Trophoblast cell (in vitro differentiated cells and primary cell): ENCODE measurements at regions not wholly inside any gene's neighbourhood (a gene's known extent, or its start where the extent isn't known, plus 50 kb on each side); places are given as distances from the start of the nearest gene placed in this dataset.

Experiments used
- DNase-seq, 2 donors: peaks; one replicate each; pipeline ENCODE4 v3.0.0-alpha.2; 2016
- H2AFZ ChIP-seq: 2 replicates; pipeline ENCODE4 v1.6.1; 2013; ENCODE audit warnings: low read length, moderate library complexity, mild to moderate bottlenecking; ENCODE audit not compliant: insufficient read depth, poor library complexity
- H2AK5ac ChIP-seq: 2 replicates; pipeline ENCODE4 v1.6.1; 2013; ENCODE audit warnings: mild to moderate bottlenecking, low read length
- H2BK120ac ChIP-seq: 2 replicates; pipeline ENCODE4 v1.6.1; 2013; ENCODE audit warnings: low read length, mild to moderate bottlenecking, moderate library complexity; ENCODE audit not compliant: insufficient read depth, poor library complexity
- H2BK12ac ChIP-seq: 2 replicates; pipeline ENCODE4 v1.6.1; 2013; ENCODE audit warnings: mild to moderate bottlenecking, low read length, moderate library complexity
- H2BK5ac ChIP-seq: 2 replicates; pipeline ENCODE4 v1.6.1; 2013; ENCODE audit warnings: low read length, low read depth, moderate library complexity, mild to moderate bottlenecking; ENCODE audit not compliant: poor library complexity
- H3K14ac ChIP-seq: 2 replicates; pipeline ENCODE4 v1.6.1; 2013; ENCODE audit warnings: mild to moderate bottlenecking, low read length
- H3K18ac ChIP-seq: 2 replicates; pipeline ENCODE4 v1.6.1; 2013; ENCODE audit warnings: mild to moderate bottlenecking, low read length
- H3K23ac ChIP-seq: 2 replicates; pipeline ENCODE4 v1.6.1; 2013; ENCODE audit warnings: low read length
- H3K27ac ChIP-seq: 2 replicates; pipeline ENCODE4 v1.5.1; 2013; ENCODE audit warnings: low read depth, mild to moderate bottlenecking, inconsistent platforms, low read length, moderate library complexity
- H3K27me3 ChIP-seq: 2 replicates; pipeline ENCODE4 v1.6.1; 2013; ENCODE audit warnings: inconsistent platforms, mild to moderate bottlenecking, low read length, moderate library complexity; ENCODE audit not compliant: insufficient read depth
- H3K36me3 ChIP-seq, 2 experiments: 1 replicate in 1 of 2; 2 replicates in 1 of 2; pipeline ENCODE4 v1.6.1; 2013; ENCODE audit warnings: low read length in 2 of 2, mild to moderate bottlenecking in 2 of 2, moderate library complexity in 1 of 2; ENCODE audit not compliant: insufficient read depth in 2 of 2, control insufficient read depth in 1 of 2
- H3K4ac ChIP-seq: 2 replicates; pipeline ENCODE4 v1.6.1; 2013; ENCODE audit warnings: low read depth, mild to moderate bottlenecking, low read length, moderate library complexity
- H3K4me1 ChIP-seq, 2 experiments: 1 replicate in 1 of 2; 2 replicates in 1 of 2; pipeline ENCODE4 v1.6.1; 2013; ENCODE audit warnings: low read length in 2 of 2, mild to moderate bottlenecking in 2 of 2, moderate library complexity in 1 of 2; ENCODE audit not compliant: insufficient read depth in 2 of 2, control insufficient read depth in 1 of 2
- H3K4me2 ChIP-seq: 2 replicates; pipeline ENCODE4 v1.6.1; 2013; ENCODE audit warnings: inconsistent platforms, mild to moderate bottlenecking, low read length, moderate library complexity
- H3K4me3 ChIP-seq: 2 replicates; pipeline ENCODE4 v1.5.1; 2013; ENCODE audit warnings: mild to moderate bottlenecking, low read depth, low read length, inconsistent platforms
- H3K79me1 ChIP-seq: one replicate; pipeline ENCODE4 v1.6.1; 2013; ENCODE audit warnings: low read length
- H3K79me2 ChIP-seq: 2 replicates; pipeline ENCODE4 v1.6.1; 2013; ENCODE audit warnings: low read length, mild to moderate bottlenecking; ENCODE audit not compliant: control insufficient read depth, insufficient read depth, poor library complexity
- H3K9ac ChIP-seq: 2 replicates; pipeline ENCODE4 v1.6.1; 2013; ENCODE audit warnings: mild to moderate bottlenecking, low read length
- H3K9me3 ChIP-seq: 2 replicates; pipeline ENCODE4 v1.6.1; 2013; ENCODE audit warnings: low read depth, mild to moderate bottlenecking, control low read depth, inconsistent platforms, low read length; ENCODE audit not compliant: insufficient read depth
- H4K12ac ChIP-seq: 2 replicates; pipeline ENCODE4 v1.6.1; 2013; ENCODE audit warnings: low read depth, mild to moderate bottlenecking, low read length, moderate library complexity
- H4K8ac ChIP-seq: 2 replicates; pipeline ENCODE4 v1.6.1; 2013; ENCODE audit warnings: low read depth, mild to moderate bottlenecking, low read length, moderate library complexity
- H4K91ac ChIP-seq: one replicate; pipeline ENCODE4 v1.6.1; 2013; ENCODE audit warnings: low read depth, mild to moderate bottlenecking, low read length, moderate library complexity
- WGBS: extraction: QIAGEN DNeasy Blood & Tissue Kit; methylation state at CpG from one replicate; pipeline ENCODE4 v1.1.7; 2013; ENCODE audit warnings: missing lambda C conversion rate; ENCODE audit not compliant: insufficient read length, insufficient coverage; ENCODE audit errors: extremely low coverage; 5-methylcytosine and 5-hydroxymethylcytosine counted together

DNA sequence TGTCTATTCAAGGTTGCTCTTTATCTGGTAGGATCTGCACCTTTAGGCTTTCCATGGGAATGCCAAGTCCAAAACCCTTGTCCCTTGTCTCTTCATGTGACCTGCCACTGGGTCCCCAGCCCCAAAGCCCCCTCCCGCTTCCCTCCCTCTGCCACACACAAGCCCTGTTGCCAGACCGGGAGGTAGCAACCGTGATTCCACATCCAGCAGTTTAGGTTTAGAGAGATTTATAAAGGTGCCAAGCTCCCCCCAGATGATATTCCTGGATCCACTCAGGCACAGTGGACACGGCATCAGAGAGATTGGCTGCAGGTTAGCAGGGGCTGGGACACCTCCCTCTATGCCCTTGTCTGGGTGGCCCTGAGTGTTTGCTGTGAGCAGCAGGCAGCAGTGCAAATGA is 504.7 kb downstream of the CCDC171 start:
- Histone ChIP-seq H2BK120ac (no peak overlapping the region), H3K9ac (no peak overlapping the region), H3K23ac (no peak overlapping the region), H4K91ac (no peak overlapping the region), H3K79me1 (no peaks in the 10 kb centered on the region), H3K79me2 (no peaks in the 10 kb centered on the region), H3K4me1 (peaks cover 0 to 2% of the 10 kb centered on the region in 2 experiments), H3K4me2 (no peak overlapping the region), H2BK12ac (no peak overlapping the region), H3K9me3 (no peaks in the 10 kb centered on the region), H3K14ac (no peak overlapping the region), H3K4me3 (no peak overlapping the region), H2AK5ac (no peak overlapping the region), H3K4ac (no peak overlapping the region), H3K18ac (no peak overlapping the region), H2BK5ac (no peak overlapping the region), H4K12ac (no peak overlapping the region), H3K36me3 (no peaks in the 10 kb centered on the region), H3K27me3 (no peaks in the 10 kb centered on the region), H3K27ac (no peak overlapping the region), H4K8ac (no peak overlapping the region), H2AFZ (no peak overlapping the region)
- WGBS: no CpG with 5 or more reads among the region's 4 CpGs
- no peak for DNase-seq

DNA sequence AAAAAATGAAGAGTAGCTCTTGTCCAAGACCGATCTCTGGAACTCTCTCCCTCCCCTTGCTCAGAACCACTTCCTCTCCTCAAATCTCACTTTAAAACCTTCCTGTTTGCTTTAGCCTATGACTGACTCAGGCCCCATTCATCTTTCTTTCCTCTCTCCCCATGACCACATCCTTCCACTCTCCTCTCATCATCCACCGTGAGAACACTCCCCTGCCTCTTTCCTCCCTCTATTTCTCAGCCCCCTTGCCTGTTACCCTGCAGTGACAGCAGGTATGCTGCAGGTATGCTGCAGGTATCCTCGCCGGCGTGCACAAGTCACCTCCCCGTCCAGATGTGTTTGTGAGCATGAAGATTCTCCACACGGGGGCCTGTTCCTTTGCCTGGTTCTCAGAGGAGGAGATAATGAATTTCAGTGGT is 505.3 kb downstream of the CCDC171 start:
- Histone ChIP-seq H3K23ac (no peak overlapping the region), H3K79me1 (no peaks in the 10 kb centered on the region), H3K4me3 (no peak overlapping the region), H3K4ac (no peak overlapping the region), H3K4me1 (peaks cover 0 to under 1% of the 10 kb centered on the region in 2 experiments), H2BK5ac (no peak overlapping the region), H4K8ac (no peak overlapping the region), H3K27ac (no peak overlapping the region), H3K9me3 (no peaks in the 10 kb centered on the region), H3K27me3 (no peaks in the 10 kb centered on the region), H3K36me3 (no peaks in the 10 kb centered on the region), H4K91ac (no peak overlapping the region), H3K4me2 (no peak overlapping the region), H2AK5ac (no peak overlapping the region), H2BK120ac (no peak overlapping the region), H3K79me2 (no peaks in the 10 kb centered on the region), H3K14ac (no peak overlapping the region), H3K9ac (no peak overlapping the region), H2AFZ (no peak overlapping the region), H4K12ac (no peak overlapping the region), H2BK12ac (no peak overlapping the region), H3K18ac (no peak overlapping the region)
- no CpG with 5 or more reads among the region's 7 CpGs for WGBS
- peak; percentile 50 to 58 for DNase-seq

- no peak overlapping the region for H3K14ac ChIP-seq
- H4K91ac ChIP-seq: no peak overlapping the region
- no peak overlapping the region for H3K4me2 ChIP-seq
- H3K4ac ChIP-seq: no peak overlapping the region
- H3K4me1 ChIP-seq: no peaks in the 10 kb centered on the region
- H3K27ac ChIP-seq: no peak overlapping the region
- DNase-seq: no peak
- H2BK5ac ChIP-seq: no peak overlapping the region
- H3K36me3 ChIP-seq: no peaks in the 10 kb centered on the region
- no CpG with 5 or more reads among the region's 3 CpGs for WGBS
- no peak overlapping the region for H4K12ac ChIP-seq
- no peak overlapping the region for H3K9ac ChIP-seq
- no peaks in the 10 kb centered on the region for H3K79me1 ChIP-seq
- H2BK120ac ChIP-seq: no peak overlapping the region
- H3K27me3 ChIP-seq: no peaks in the 10 kb centered on the region
- no peak overlapping the region for H2BK12ac ChIP-seq
- no peak overlapping the region for H2AK5ac ChIP-seq
- H3K9me3 ChIP-seq: no peaks in the 10 kb centered on the region
- no peak overlapping the region for H2AFZ ChIP-seq
- H3K18ac ChIP-seq: no peak overlapping the region
- H3K79me2 ChIP-seq: no peaks in the 10 kb centered on the region
- no peak overlapping the region for H3K23ac ChIP-seq
- no peak overlapping the region for H3K4me3 ChIP-seq
- no peak overlapping the region for H4K8ac ChIP-seq
Observed at GRCh38 chr9:16060436-16061129, 507.7 kb downstream of the CCDC171 start.

GRCh38 chr9:16062542-16063240 is 509.8 kb downstream of the CCDC171 start:
- Histone ChIP-seq H3K9ac (no peak overlapping the region), H2BK5ac (no peak overlapping the region)
- WGBS: no CpG with 5 or more reads among the region's 9 CpGs

More at GRCh38 chr9:16062542-16063240, 509.8 kb downstream of the CCDC171 start:
- Histone ChIP-seq H2BK120ac (no peak overlapping the region), H3K27me3 (no peaks in the 10 kb centered on the region), H3K79me1 (no peaks in the 10 kb centered on the region), H3K9me3 (no peaks in the 10 kb centered on the region), H3K14ac (no peak overlapping the region), H3K4me1 (no peaks in the 10 kb centered on the region), H2AFZ (no peak overlapping the region), H3K18ac (no peak overlapping the region), H2AK5ac (no peak overlapping the region), H4K8ac (no peak overlapping the region), H3K4me3 (no peak overlapping the region), H4K91ac (no peak overlapping the region), H2BK12ac (no peak overlapping the region), H3K36me3 (no peaks in the 10 kb centered on the region), H3K79me2 (no peaks in the 10 kb centered on the region), H3K4me2 (no peak overlapping the region), H4K12ac (no peak overlapping the region), H3K27ac (no peak overlapping the region), H3K4ac (no peak overlapping the region), H3K23ac (no peak overlapping the region)
- no peak for DNase-seq
